ENCODE measurements at regions not wholly inside any gene's neighbourhood (a gene's known extent, or its start where the extent isn't known, plus 50 kb on each side); places are given as distances from the start of the nearest gene placed in this dataset.

DNA sequence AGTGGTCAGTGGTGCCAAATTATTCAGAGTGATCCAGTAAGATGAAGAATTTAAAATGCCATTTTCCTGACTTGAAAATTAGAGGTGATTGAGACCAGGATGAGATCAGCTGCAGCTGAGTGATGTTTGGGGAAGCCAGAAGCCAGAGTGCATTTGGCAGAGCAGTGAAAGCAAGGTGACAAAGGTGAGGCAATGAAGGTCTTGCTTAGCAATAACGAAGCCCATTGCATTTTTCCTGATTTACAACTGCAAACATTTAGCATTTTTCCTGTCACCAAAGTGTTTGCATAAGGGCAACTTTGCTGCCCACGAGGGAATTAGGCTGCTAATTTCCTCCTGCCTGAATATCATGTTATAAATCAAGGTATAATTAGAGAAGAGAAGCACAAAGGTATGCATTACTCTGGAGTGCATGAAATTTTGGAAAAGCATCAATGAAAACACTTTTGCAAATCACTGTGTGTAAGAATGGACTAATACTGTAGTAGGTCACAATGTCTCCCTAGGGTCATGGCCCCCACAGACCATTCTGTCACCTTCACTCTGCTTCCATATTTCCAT is 188.2 kb upstream of the LYPLAL1 start:
- Mint-ChIP-seq H3K27me3 (peaks cover 0 to 2% of the 10 kb centered on the region in 2 donors), H3K9me3 (peaks cover 0 to 14% (median 8%) of the 10 kb centered on the region in 5 donors), H3K27ac (no peak overlapping the region), H3K36me3 (no peaks in the 10 kb centered on the region), H3K4me1 (no peaks in the 10 kb centered on the region), H3K4me3 (no peak overlapping the region)
- no peak overlapping the region for H3K27ac ChIP-seq (ENCODE audit: low read depth, low read length)
- ChIA-PET CTCF (no interaction called here), POLR2A (no interaction called here)
- no peaks in the 10 kb centered on the region for H3K4me1 ChIP-seq (ENCODE audit: insufficient read depth, low read length)
- no peaks in the 10 kb centered on the region for H3K27me3 ChIP-seq (ENCODE audit: insufficient read depth, low read length, poor library complexity, severe bottlenecking)
- no peaks in the 10 kb centered on the region for H3K36me3 ChIP-seq (ENCODE audit: insufficient read depth, low read length)
- H3K4me3 ChIP-seq (ENCODE audit: low read length) = no peak overlapping the region
- no peak for DNase-seq
- H3K9me3 ChIP-seq (ENCODE audit: low read length) = no peaks in the 10 kb centered on the region

DNA sequence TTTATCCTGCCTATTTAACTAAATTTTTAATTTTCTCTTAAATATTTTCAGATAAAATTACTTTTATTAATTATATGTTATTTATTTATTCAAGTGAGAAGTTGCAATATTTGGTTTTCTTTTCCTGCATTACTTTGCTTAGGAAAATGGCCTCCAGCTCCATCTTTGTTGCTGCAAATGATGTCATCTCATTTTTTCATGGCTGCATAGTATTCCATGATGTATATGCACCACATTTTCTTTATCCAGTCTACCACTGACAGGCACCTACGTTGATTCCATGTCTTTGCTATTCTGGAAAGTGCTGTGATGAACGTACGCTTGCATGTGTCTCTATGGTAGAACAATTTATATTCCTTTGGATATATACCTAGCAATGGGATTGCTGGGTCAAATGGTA is 186.9 kb upstream of the LYPLAL1 start:
- DNase-seq = no peak
- H3K27me3 Mint-ChIP-seq = peaks cover 0 to 2% of the 10 kb centered on the region in 2 donors
- no peak overlapping the region for H3K27ac Mint-ChIP-seq
- no peak overlapping the region for H3K4me3 ChIP-seq (ENCODE audit: low read length)
- no peak overlapping the region for H3K27ac ChIP-seq (ENCODE audit: low read depth, low read length)
- H3K4me1 ChIP-seq (ENCODE audit: insufficient read depth, low read length) = no peaks in the 10 kb centered on the region
- H3K4me1 Mint-ChIP-seq = no peaks in the 10 kb centered on the region
- peaks cover 0 to 14% (median 3%) of the 10 kb centered on the region in 5 donors for H3K9me3 Mint-ChIP-seq
- POLR2A ChIA-PET = no interaction called here
- H3K36me3 ChIP-seq (ENCODE audit: insufficient read depth, low read length) = no peaks in the 10 kb centered on the region
- H3K36me3 Mint-ChIP-seq = no peaks in the 10 kb centered on the region
- no peak overlapping the region for H3K4me3 Mint-ChIP-seq
- H3K27me3 ChIP-seq (ENCODE audit: insufficient read depth, low read length, poor library complexity, severe bottlenecking) = no peaks in the 10 kb centered on the region
- no peaks in the 10 kb centered on the region for H3K9me3 ChIP-seq (ENCODE audit: low read length)
- CTCF ChIA-PET = no interaction called here

DNA sequence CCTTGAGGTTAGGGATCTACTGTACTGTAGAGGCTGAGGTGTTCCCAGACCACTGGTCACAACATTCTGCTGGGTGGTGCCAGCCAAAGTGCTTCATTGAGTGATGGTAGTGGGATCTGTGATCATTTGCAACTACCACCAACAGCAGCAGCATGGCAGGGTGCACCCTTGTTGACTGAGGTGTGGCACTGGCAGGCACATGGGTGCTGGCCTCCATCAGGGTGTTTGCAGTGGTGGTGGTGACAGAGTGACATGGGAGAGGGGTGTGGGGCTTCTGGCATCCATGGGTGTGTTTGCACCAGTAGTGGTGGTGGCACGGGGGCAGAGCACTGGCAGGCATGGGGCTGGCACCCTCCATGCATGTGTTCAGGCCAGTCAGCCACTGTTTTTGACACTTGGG is 183.7 kb upstream of the LYPLAL1 start:
- Histone ChIP-seq H3K4me1 (ENCODE audit: insufficient read depth, low read length) (no peaks in the 10 kb centered on the region), H3K27ac (ENCODE audit: low read depth, low read length) (no peak overlapping the region), H3K4me3 (ENCODE audit: low read length) (no peak overlapping the region), H3K36me3 (ENCODE audit: insufficient read depth, low read length) (no peaks in the 10 kb centered on the region), H3K9me3 (ENCODE audit: low read length) (no peaks in the 10 kb centered on the region), H3K27me3 (ENCODE audit: insufficient read depth, low read length, poor library complexity, severe bottlenecking) (no peaks in the 10 kb centered on the region)
- no peak for DNase-seq
- no peaks in the 10 kb centered on the region for H3K36me3 Mint-ChIP-seq
- CTCF ChIA-PET = no interaction called here
- H3K9me3 Mint-ChIP-seq = peaks cover 0 to 14% (median 3%) of the 10 kb centered on the region in 5 donors
- POLR2A ChIA-PET = no interaction called here
- H3K27ac Mint-ChIP-seq = no peak overlapping the region
- H3K4me3 Mint-ChIP-seq = no peak overlapping the region
- no peaks in the 10 kb centered on the region for H3K4me1 Mint-ChIP-seq
- peaks cover 0 to under 1% of the 10 kb centered on the region in 2 donors for H3K27me3 Mint-ChIP-seq

DNA sequence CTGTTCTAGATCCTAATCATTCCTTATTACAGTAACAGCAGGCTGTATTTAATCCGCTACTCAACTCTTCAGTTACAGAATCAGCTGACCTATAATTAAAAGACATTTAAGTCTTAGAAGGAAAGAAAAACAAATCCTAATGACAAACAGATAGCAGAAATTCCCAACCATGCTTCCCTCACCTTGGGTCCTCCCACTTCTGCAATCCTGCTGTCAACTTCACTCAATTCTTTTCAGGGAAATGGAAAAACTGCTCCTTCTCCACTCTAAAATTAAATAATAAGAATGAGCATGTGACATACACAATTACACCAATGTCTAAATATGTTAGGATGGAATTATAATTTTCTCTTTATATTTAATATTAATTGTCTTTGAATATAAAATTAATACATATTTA is 182.6 kb upstream of the LYPLAL1 start:
- Mint-ChIP-seq H3K4me3 (no peak overlapping the region), H3K4me1 (no peaks in the 10 kb centered on the region), H3K36me3 (no peaks in the 10 kb centered on the region), H3K9me3 (peaks cover 0 to 14% (median 2%) of the 10 kb centered on the region in 5 donors), H3K27me3 (no peaks in the 10 kb centered on the region), H3K27ac (no peak overlapping the region)
- DNase-seq = no peak
- POLR2A ChIA-PET = no interaction called here
- no peaks in the 10 kb centered on the region for H3K36me3 ChIP-seq (ENCODE audit: insufficient read depth, low read length)
- no peak overlapping the region for H3K4me3 ChIP-seq (ENCODE audit: low read length)
- no peaks in the 10 kb centered on the region for H3K27me3 ChIP-seq (ENCODE audit: insufficient read depth, low read length, poor library complexity, severe bottlenecking)
- H3K27ac ChIP-seq (ENCODE audit: low read depth, low read length) = no peak overlapping the region
- H3K9me3 ChIP-seq (ENCODE audit: low read length) = no peaks in the 10 kb centered on the region
- CTCF ChIA-PET = no interaction called here
- H3K4me1 ChIP-seq (ENCODE audit: insufficient read depth, low read length) = no peaks in the 10 kb centered on the region

DNA sequence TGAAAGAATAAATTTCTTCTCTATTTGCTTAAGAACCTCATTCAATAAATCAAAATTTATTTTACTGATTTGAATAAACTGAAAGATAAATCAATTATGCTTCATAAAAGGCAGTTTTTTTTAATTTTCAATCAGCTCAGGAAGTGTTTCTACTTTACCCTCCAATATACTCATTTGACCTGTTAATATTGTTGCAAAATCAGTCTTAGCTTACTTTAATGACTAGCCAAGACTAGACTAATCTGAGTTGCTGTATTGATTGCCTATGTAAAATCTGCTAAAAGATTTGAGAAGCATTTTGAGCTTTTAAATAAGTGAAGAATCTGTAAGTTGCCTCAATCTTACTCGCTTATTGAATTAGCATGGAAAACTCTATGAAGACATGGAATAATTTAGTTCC is 179.1 kb upstream of the LYPLAL1 start:
- no peak for DNase-seq
- CTCF ChIA-PET = no interaction called here

DNA sequence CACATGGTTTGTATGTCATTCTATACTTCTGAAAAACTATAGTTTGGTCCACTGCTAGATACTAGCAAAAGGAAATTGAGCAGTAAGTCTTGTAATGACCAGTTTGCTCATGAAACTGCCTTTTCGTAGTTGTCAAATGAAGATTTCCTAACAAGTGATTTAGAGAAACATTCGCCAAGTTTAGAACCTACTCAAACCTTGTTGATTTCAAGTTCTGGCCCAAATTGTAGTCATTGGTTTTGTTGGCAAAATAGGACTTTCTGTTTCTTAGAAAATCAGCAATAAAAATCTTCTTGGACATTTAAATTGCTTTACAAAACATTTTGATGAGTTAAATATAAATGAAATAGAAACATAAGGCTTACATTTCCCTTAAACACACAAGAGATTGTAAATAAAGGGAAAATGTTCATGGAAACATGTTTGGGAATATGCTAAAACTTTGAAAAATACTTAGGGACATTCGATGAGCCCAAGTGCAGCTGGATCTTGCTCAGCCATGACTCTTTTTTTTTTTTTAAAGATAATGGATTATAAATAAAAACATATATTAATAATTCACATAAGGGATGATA is 178.5 kb upstream of the LYPLAL1 start:
- Histone ChIP-seq H3K27me3 (ENCODE audit: insufficient read depth, low read length, poor library complexity, severe bottlenecking) (no peaks in the 10 kb centered on the region), H3K36me3 (ENCODE audit: insufficient read depth, low read length) (no peaks in the 10 kb centered on the region), H3K4me1 (ENCODE audit: insufficient read depth, low read length) (no peaks in the 10 kb centered on the region), H3K27ac (ENCODE audit: low read depth, low read length) (no peak overlapping the region), H3K4me3 (ENCODE audit: low read length) (no peak overlapping the region), H3K9me3 (ENCODE audit: low read length) (no peaks in the 10 kb centered on the region)
- Mint-ChIP-seq H3K27me3 (no peaks in the 10 kb centered on the region), H3K4me1 (no peaks in the 10 kb centered on the region), H3K4me3 (no peak overlapping the region), H3K36me3 (no peaks in the 10 kb centered on the region), H3K9me3 (peaks cover 0 to 5% (median 2%) of the 10 kb centered on the region in 5 donors), H3K27ac (no peak overlapping the region)
- ChIA-PET POLR2A (no interaction called here), CTCF (no interaction called here)
- no peak for DNase-seq

More for the DNA sequence above, 179.1 kb upstream of the LYPLAL1 start:
- Mint-ChIP-seq H3K4me3 (no peak overlapping the region), H3K27me3 (no peaks in the 10 kb centered on the region), H3K36me3 (no peaks in the 10 kb centered on the region), H3K9me3 (peaks cover 0 to 7% (median 2%) of the 10 kb centered on the region in 5 donors), H3K4me1 (no peaks in the 10 kb centered on the region), H3K27ac (no peak overlapping the region)
- Histone ChIP-seq H3K27me3 (ENCODE audit: insufficient read depth, low read length, poor library complexity, severe bottlenecking) (no peaks in the 10 kb centered on the region), H3K36me3 (ENCODE audit: insufficient read depth, low read length) (no peaks in the 10 kb centered on the region), H3K4me1 (ENCODE audit: insufficient read depth, low read length) (no peaks in the 10 kb centered on the region), H3K27ac (ENCODE audit: low read depth, low read length) (no peak overlapping the region), H3K9me3 (ENCODE audit: low read length) (no peaks in the 10 kb centered on the region), H3K4me3 (ENCODE audit: low read length) (no peak overlapping the region)
- POLR2A ChIA-PET = no interaction called here

DNA sequence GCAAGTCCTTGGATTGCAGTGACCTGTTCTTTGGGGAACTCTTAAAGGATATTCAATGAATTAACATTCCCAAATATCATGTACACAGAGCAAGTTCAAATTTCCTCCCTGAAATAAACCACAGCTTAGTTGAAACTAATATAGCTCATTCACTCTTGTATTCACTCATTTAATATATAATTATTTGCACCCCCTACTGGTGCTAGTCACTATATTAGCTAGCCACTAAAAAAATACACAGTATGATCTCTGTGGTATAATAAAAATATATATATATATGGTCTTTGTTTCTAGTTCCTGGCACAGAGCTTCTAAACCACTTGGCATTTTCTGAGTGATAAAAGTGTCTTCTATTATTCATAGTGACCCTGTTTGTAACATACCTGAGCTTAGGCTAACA is 177.3 kb upstream of the LYPLAL1 start:
- Mint-ChIP-seq H3K4me1 (no peaks in the 10 kb centered on the region), H3K27ac (no peak overlapping the region), H3K27me3 (no peaks in the 10 kb centered on the region), H3K9me3 (peaks cover 0 to 5% (median 2%) of the 10 kb centered on the region in 5 donors), H3K36me3 (no peaks in the 10 kb centered on the region), H3K4me3 (no peak overlapping the region)
- ChIA-PET CTCF (no interaction called here), POLR2A (no interaction called here)
- Histone ChIP-seq H3K4me3 (ENCODE audit: low read length) (no peak overlapping the region), H3K36me3 (ENCODE audit: insufficient read depth, low read length) (no peaks in the 10 kb centered on the region), H3K27me3 (ENCODE audit: insufficient read depth, low read length, poor library complexity, severe bottlenecking) (no peaks in the 10 kb centered on the region), H3K27ac (ENCODE audit: low read depth, low read length) (no peak overlapping the region), H3K9me3 (ENCODE audit: low read length) (no peaks in the 10 kb centered on the region), H3K4me1 (ENCODE audit: insufficient read depth, low read length) (no peaks in the 10 kb centered on the region)
- no peak for DNase-seq

DNA sequence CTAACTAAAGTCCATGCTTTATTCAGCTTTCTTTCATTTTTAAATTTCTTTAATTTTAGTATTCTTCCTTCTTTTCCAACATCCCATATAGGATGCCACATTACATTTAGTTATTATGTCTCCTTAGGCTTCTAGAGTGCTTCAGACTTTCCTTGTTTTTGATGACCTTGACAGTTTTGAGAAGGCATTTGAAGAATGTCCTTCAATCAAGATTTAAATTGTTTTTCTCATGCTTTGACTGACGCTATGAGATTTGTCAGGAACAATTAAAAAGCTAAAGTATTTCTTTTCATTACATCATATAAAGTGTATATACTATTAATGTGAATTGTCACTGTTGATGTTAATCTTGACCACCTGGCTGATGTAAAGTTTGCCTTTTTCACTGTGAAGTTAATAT is 173.7 kb upstream of the LYPLAL1 start:
- H3K36me3 Mint-ChIP-seq = no peaks in the 10 kb centered on the region
- Histone ChIP-seq H3K4me3 (ENCODE audit: low read length) (no peak overlapping the region), H3K9me3 (ENCODE audit: low read length) (no peaks in the 10 kb centered on the region), H3K27me3 (ENCODE audit: insufficient read depth, low read length, poor library complexity, severe bottlenecking) (no peaks in the 10 kb centered on the region), H3K36me3 (ENCODE audit: insufficient read depth, low read length) (no peaks in the 10 kb centered on the region), H3K4me1 (ENCODE audit: insufficient read depth, low read length) (no peaks in the 10 kb centered on the region), H3K27ac (ENCODE audit: low read depth, low read length) (no peak overlapping the region)
- no peaks in the 10 kb centered on the region for H3K4me1 Mint-ChIP-seq
- H3K27ac Mint-ChIP-seq = no peak overlapping the region
- POLR2A ChIA-PET = no interaction called here
- CTCF ChIA-PET = no interaction called here
- H3K9me3 Mint-ChIP-seq = peaks cover 4 to 15% (median 9%) of the 10 kb centered on the region in 5 donors
- no peak overlapping the region for H3K4me3 Mint-ChIP-seq
- no peak for DNase-seq
- no peaks in the 10 kb centered on the region for H3K27me3 Mint-ChIP-seq

DNA sequence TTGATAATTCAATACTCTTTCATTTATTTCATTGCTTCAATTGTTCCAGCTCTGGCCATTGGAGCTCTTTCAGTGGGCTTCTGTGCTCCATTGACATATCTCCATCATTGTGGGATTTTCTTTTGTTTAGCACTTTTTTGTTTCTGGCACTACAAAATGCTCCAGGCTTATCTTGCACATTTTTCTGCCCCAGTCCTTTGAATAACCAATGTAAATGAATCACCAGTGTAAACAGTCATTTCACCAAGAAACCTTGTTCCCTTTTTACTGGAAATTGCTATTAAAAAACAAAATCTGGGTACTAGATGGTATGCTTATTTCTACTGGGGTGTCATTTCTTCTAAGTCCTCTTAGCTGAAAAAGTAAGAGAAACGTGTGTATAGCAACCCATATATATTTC is 173.0 kb upstream of the LYPLAL1 start:
- Mint-ChIP-seq H3K36me3 (no peaks in the 10 kb centered on the region), H3K4me3 (no peak overlapping the region), H3K27ac (no peak overlapping the region), H3K9me3 (peaks cover 5 to 20% (median 11%) of the 10 kb centered on the region in 5 donors), H3K4me1 (no peaks in the 10 kb centered on the region), H3K27me3 (no peaks in the 10 kb centered on the region)
- Histone ChIP-seq H3K4me3 (ENCODE audit: low read length) (no peak overlapping the region), H3K4me1 (ENCODE audit: insufficient read depth, low read length) (no peaks in the 10 kb centered on the region), H3K9me3 (ENCODE audit: low read length) (no peaks in the 10 kb centered on the region), H3K36me3 (ENCODE audit: insufficient read depth, low read length) (no peaks in the 10 kb centered on the region), H3K27me3 (ENCODE audit: insufficient read depth, low read length, poor library complexity, severe bottlenecking) (no peaks in the 10 kb centered on the region), H3K27ac (ENCODE audit: low read depth, low read length) (no peak overlapping the region)
- ChIA-PET POLR2A (no interaction called here), CTCF (no interaction called here)
- DNase-seq = no peak
